NT2/D1 (cell line): ENCODE measurements at regions not wholly inside any gene's neighbourhood (a gene's known extent, or its start where the extent isn't known, plus 50 kb on each side); places are given as distances from the start of the nearest gene placed in this dataset.

Experiments
- SUZ12 ChIP-seq: IDR thresholded peaks from 2 replicates; pipeline ENCODE4 v1.6.1; 2011; ENCODE audit not compliant: insufficient read length, insufficient read depth; ENCODE audit errors: extremely low read depth
- YY1 ChIP-seq: IDR thresholded peaks from 2 replicates; pipeline ENCODE4 v1.6.1; 2011; ENCODE audit not compliant: insufficient read length, insufficient read depth
- ZNF274 ChIP-seq: IDR thresholded peaks from 2 replicates; pipeline ENCODE4 v1.6.1; 2011; ENCODE audit warnings: mild to moderate bottlenecking, low read depth, low read length

- TF ChIP-seq ZNF274 (no peak), YY1 (no peak), SUZ12 (no peak)
Observed at GRCh38 chr11:103609117-103610066, 427.0 kb upstream of the DDI1 start.
